SK-N-SH (cell line): ENCODE measurements at regions not wholly inside any gene's neighbourhood (a gene's known extent, or its start where the extent isn't known, plus 50 kb on each side); places are given as distances from the start of the nearest gene placed in this dataset.

Source experiments
- CHD2 ChIP-seq: fragments of 150-350 bp; IDR thresholded peaks from 2 replicates; pipeline ENCODE4 v1.6.1; 2018; ENCODE audit warnings: low read length; ENCODE audit not compliant: partially characterized antibody
- ELF1 ChIP-seq: IDR thresholded peaks from 2 replicates; pipeline ENCODE4 v1.4.0; 2012
- GABPA ChIP-seq: IDR thresholded peaks from 2 replicates; pipeline ENCODE4 v1.4.0; 2012; ENCODE audit warnings: low read depth, mild to moderate bottlenecking
- IRF3 ChIP-seq: fragments of 150-350 bp; IDR thresholded peaks from 2 replicates; pipeline ENCODE4 v1.6.1; 2016; ENCODE audit warnings: mild to moderate bottlenecking, low read depth, low read length
- JUND ChIP-seq: IDR thresholded peaks from 2 replicates; pipeline ENCODE4 v1.4.0; 2012
- MXI1 ChIP-seq: IDR thresholded peaks from 2 replicates; pipeline ENCODE4 v1.6.1; 2012; ENCODE audit warnings: mild to moderate bottlenecking, low read depth, low read length, improper control_type of control experiment
- POLR2AphosphoS5 ChIP-seq: IDR thresholded peaks from 2 replicates; pipeline ENCODE4 v1.6.1; 2012; ENCODE audit warnings: low read depth, low read length
- REST ChIP-seq: IDR thresholded peaks from 2 replicates; pipeline ENCODE4 v1.6.1; 2012; ENCODE audit warnings: mild to moderate bottlenecking, low read depth, low read length, moderate library complexity
- YY1 ChIP-seq: IDR thresholded peaks from 2 replicates; pipeline ENCODE4 v1.4.0; 2012; ENCODE audit warnings: low read depth, mild to moderate bottlenecking
- TF ChIP-seq, protein P1 (sequence below): fragments of 200-600 bp; sonication (generic); IDR thresholded peaks from 2 replicates; pipeline ENCODE4 v1.6.1; 2017; ENCODE audit warnings: antibody characterized with exemption, mild to moderate bottlenecking, moderate library complexity

GRCh38 chr10:77692782-77693181 lies 55.2 kb upstream of the KCNMA1 start:
- no peak for TF ChIP-seq POLR2AphosphoS5
- no peak for TF ChIP-seq YY1
- no peak for TF ChIP-seq JUND
- TF ChIP-seq ELF1, result no peak
- no peak for TF ChIP-seq REST
- TF ChIP-seq, protein P1, sequence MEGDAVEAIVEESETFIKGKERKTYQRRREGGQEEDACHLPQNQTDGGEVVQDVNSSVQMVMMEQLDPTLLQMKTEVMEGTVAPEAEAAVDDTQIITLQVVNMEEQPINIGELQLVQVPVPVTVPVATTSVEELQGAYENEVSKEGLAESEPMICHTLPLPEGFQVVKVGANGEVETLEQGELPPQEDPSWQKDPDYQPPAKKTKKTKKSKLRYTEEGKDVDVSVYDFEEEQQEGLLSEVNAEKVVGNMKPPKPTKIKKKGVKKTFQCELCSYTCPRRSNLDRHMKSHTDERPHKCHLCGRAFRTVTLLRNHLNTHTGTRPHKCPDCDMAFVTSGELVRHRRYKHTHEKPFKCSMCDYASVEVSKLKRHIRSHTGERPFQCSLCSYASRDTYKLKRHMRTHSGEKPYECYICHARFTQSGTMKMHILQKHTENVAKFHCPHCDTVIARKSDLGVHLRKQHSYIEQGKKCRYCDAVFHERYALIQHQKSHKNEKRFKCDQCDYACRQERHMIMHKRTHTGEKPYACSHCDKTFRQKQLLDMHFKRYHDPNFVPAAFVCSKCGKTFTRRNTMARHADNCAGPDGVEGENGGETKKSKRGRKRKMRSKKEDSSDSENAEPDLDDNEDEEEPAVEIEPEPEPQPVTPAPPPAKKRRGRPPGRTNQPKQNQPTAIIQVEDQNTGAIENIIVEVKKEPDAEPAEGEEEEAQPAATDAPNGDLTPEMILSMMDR, result no peak
- no peak for TF ChIP-seq IRF3
- no peak for TF ChIP-seq MXI1
- no peak for TF ChIP-seq CHD2
- TF ChIP-seq GABPA, result no peak
